ENCODE measurements at regions not wholly inside any gene's neighbourhood (a gene's known extent, or its start where the extent isn't known, plus 50 kb on each side); places are given as distances from the start of the nearest gene placed in this dataset.

DNA sequence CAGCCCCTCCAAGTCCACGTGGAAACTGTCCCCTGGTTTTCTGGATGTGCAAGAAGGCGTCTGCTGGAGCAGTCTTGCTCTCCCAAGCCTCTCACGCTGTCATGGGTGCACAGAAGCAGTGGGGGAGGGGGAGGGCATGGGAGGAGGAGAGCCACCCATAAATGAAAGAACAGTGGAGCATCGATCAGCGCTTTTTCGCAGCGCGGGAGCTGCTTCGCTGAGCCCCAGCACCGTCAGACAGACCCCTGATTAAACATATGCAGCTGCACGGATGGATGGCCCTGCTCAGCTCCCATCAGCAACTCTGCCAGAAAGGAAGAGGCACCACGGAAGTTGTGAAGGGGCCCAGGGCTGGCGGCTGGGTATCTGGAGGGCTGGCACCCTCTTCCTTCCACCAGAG, 264.9 kb downstream of the UQCRFS1 start:
- TF ChIP-seq MAX (IDR thresholded peaks at IDR 0.05; ENCODE audit: insufficient read depth, insufficient read length), result no peak
- TF ChIP-seq, protein P1, sequence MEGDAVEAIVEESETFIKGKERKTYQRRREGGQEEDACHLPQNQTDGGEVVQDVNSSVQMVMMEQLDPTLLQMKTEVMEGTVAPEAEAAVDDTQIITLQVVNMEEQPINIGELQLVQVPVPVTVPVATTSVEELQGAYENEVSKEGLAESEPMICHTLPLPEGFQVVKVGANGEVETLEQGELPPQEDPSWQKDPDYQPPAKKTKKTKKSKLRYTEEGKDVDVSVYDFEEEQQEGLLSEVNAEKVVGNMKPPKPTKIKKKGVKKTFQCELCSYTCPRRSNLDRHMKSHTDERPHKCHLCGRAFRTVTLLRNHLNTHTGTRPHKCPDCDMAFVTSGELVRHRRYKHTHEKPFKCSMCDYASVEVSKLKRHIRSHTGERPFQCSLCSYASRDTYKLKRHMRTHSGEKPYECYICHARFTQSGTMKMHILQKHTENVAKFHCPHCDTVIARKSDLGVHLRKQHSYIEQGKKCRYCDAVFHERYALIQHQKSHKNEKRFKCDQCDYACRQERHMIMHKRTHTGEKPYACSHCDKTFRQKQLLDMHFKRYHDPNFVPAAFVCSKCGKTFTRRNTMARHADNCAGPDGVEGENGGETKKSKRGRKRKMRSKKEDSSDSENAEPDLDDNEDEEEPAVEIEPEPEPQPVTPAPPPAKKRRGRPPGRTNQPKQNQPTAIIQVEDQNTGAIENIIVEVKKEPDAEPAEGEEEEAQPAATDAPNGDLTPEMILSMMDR (IDR thresholded peaks at IDR 0.05; ENCODE audit: extremely low read depth in 1 of 2, insufficient read depth in 1 of 2, low read depth in 1 of 2, low read length in 2 of 2), result no peak
- TF ChIP-seq EZH2 (IDR thresholded peaks at IDR 0.05; ENCODE audit: borderline replicate concordance, low read depth, low read length, severe bottlenecking), result no peak

All from endothelial cell of umbilical vein (primary cell).